ENCODE measurements at regions not wholly inside any gene's neighbourhood (a gene's known extent, or its start where the extent isn't known, plus 50 kb on each side); places are given as distances from the start of the nearest gene placed in this dataset.

DNA sequence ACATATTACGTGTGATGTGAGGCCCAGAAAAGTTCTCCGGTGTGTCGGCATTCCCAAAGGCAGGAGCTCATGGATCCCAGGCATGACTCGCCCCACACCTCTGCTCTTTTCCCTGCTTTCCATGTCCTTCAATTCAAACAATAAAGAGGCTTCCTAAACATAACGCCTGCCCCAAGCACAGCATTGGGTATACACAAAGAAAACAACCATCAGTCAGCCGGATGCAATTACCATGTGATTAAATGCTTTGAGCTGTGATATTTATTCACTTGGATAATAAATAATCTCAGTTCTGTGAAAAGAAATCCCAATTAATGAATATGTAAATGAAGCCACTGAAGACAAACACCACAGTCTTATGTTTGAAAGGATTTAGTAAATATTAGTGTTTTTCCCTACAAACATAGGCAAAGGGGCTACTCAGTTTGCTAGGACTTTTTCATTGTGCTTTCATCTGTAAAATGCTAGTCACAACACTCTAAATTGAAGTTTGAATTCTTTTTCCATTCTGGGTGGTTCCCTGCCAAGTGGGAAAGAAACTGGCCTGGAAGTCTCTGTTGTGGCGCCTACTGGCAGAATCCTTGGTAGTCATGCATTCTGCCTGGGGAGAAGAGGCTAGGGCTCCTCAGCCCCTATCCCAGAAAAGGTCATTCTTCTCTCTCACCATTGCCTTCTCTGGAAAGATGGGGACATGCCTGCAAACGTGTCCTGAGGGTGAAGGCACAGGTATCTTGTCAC, 144.7 kb downstream of the COL6A3 start:
- H3K4me3 Mint-ChIP-seq (ENCODE audit: low read depth) = no peak overlapping the region
- no peaks in the 10 kb centered on the region for H3K36me3 Mint-ChIP-seq (ENCODE audit: insufficient read depth)

DNA sequence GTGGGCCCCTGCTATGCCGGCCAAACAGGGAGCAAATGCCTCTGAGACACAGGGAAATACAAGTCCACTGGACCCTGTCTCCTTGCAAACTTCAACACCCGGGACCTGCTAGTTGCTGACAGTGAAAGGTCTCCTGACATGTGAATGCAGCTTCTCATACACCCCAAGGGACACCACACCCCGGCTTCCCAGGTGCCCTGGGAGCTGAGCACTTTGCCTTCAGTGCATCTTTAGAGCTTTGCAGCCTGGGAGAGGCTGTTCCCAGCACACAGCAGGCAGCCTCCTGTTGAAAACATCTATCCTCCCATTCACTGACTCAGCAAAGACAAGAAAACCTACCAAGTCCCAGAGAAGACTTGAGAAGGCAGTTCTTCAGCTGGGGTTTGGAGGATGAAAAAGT, 143.4 kb downstream of the COL6A3 start:
- Mint-ChIP-seq H3K9me3 (ENCODE audit: low read depth) (no peaks in the 10 kb centered on the region), H3K4me3 (ENCODE audit: low read depth) (no peak overlapping the region), H3K27me3 (peaks cover 12% of the 10 kb centered on the region), H3K4me1 (ENCODE audit: low read depth) (peaks cover 2% of the 10 kb centered on the region), H3K36me3 (ENCODE audit: insufficient read depth) (no peaks in the 10 kb centered on the region), H3K27ac (no peak overlapping the region)
- no peak for DNase-seq (ENCODE audit: low spot score, unreplicated experiment)
- TF ChIP-seq, protein P1, sequence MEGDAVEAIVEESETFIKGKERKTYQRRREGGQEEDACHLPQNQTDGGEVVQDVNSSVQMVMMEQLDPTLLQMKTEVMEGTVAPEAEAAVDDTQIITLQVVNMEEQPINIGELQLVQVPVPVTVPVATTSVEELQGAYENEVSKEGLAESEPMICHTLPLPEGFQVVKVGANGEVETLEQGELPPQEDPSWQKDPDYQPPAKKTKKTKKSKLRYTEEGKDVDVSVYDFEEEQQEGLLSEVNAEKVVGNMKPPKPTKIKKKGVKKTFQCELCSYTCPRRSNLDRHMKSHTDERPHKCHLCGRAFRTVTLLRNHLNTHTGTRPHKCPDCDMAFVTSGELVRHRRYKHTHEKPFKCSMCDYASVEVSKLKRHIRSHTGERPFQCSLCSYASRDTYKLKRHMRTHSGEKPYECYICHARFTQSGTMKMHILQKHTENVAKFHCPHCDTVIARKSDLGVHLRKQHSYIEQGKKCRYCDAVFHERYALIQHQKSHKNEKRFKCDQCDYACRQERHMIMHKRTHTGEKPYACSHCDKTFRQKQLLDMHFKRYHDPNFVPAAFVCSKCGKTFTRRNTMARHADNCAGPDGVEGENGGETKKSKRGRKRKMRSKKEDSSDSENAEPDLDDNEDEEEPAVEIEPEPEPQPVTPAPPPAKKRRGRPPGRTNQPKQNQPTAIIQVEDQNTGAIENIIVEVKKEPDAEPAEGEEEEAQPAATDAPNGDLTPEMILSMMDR (IDR thresholded peaks at IDR 0.05; ENCODE audit: unreplicated experiment) = no peak

More for the DNA sequence above, 144.7 kb downstream of the COL6A3 start:
- TF ChIP-seq, protein P1 (IDR thresholded peaks at IDR 0.05; ENCODE audit: unreplicated experiment) = no peak
- Mint-ChIP-seq H3K27ac (no peak overlapping the region), H3K4me1 (ENCODE audit: low read depth) (peaks cover 4% of the 10 kb centered on the region), H3K27me3 (peaks cover 12% of the 10 kb centered on the region), H3K9me3 (ENCODE audit: low read depth) (no peaks in the 10 kb centered on the region)
- DNase-seq (ENCODE audit: low spot score, unreplicated experiment) = no peak

DNA sequence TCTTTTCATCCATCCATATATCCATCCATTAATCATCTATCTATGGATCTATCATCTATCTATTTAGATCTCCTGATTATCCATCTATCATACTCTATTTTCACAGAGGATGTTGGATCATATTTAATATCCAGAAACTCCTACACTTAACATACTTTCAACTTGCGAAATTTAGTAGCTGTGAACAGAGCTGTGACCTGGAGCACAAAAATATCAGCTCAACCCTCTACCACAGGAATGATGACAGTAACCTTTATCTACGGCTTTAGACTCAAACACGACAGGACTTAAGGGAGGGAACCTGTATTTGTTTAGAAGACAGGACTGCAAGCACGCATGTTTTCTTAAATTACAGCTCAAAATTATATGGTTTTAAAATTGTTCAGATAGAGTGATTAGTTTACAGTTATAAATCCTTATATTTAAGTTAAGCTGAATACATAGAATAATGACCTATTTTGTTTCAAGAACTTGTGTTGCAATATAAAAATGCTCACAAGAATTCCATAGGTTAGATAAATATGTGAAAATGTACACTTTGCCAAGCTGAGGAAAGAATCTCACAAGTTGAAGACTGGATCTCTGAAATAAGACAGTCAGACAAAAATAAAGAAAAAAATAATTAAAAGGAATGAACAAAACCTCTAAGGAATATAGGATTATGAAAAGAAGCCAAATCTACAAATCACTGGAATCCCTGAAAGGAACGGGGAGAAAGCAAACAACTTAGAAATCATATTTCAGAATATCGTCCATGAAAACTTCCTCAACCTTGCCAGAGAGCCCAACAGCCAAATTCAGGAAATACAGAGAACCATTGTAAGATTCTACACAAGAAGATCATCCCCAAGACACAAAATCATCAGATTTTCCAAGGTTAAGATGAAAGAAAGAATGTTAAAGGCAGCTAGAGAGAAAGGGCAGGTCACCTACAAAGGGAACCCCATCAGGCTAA, 142.0 kb downstream of the COL6A3 start:
- H3K4me1 Mint-ChIP-seq (ENCODE audit: low read depth) = peaks cover 2% of the 10 kb centered on the region
- H3K9me3 Mint-ChIP-seq (ENCODE audit: low read depth) = peaks cover 4% of the 10 kb centered on the region
- H3K4me3 Mint-ChIP-seq (ENCODE audit: low read depth) = no peak overlapping the region
- no peak for DNase-seq (ENCODE audit: low spot score, unreplicated experiment)
- H3K36me3 Mint-ChIP-seq (ENCODE audit: insufficient read depth) = no peaks in the 10 kb centered on the region
- TF ChIP-seq, protein P1 (IDR thresholded peaks at IDR 0.05; ENCODE audit: unreplicated experiment) = no peak
- H3K27ac Mint-ChIP-seq = no peak overlapping the region
- peaks cover 12% of the 10 kb centered on the region for H3K27me3 Mint-ChIP-seq

Measured in progenitor cell of endocrine pancreas (in vitro differentiated cells).